GM23338 (cell line): ENCODE measurements at regions not wholly inside any gene's neighbourhood (a gene's known extent, or its start where the extent isn't known, plus 50 kb on each side); places are given as distances from the start of the nearest gene placed in this dataset.

Experiments
- ATAC-seq: fragments of 200-7000 bp; cut with Tn5 transposase; 3 replicates; pipeline ENCODE4 v1.9.1; 2020
- DNase-seq: peaks from one replicate; pipeline ENCODE4 v3.0.0-alpha.2; 2015; ENCODE audit warnings: low spot score
- H2AFZ ChIP-seq: fragments of 200-600 bp; sonication (generic); 2 replicates; pipeline ENCODE4 v1.8.0; 2016; ENCODE audit warnings: antibody characterized with exemption, mild to moderate bottlenecking, moderate library complexity
- H3F3A ChIP-seq: fragments of 200-600 bp; sonication (generic); replicated peaks from 2 replicates; pipeline ENCODE4 v1.8.0; 2017; ENCODE audit warnings: antibody characterized with exemption, mixed run types, low read depth
- H3K27ac ChIP-seq: fragments of 200-600 bp; sonication (generic); 2 replicates; pipeline ENCODE4 v1.6.1; 2016; ENCODE audit warnings: low read depth
- H3K27me3 ChIP-seq: fragments of 200-600 bp; sonication (generic); 2 replicates; pipeline ENCODE4 v1.8.0; 2016; ENCODE audit warnings: mild to moderate bottlenecking, mixed run types, moderate library complexity; ENCODE audit not compliant: insufficient read depth
- H3K36me3 ChIP-seq: fragments of 200-600 bp; sonication (generic); 2 replicates; pipeline ENCODE4 v1.8.0; 2016; ENCODE audit warnings: mild to moderate bottlenecking; ENCODE audit not compliant: insufficient read depth
- H3K4me1 ChIP-seq: fragments of 200-600 bp; sonication (generic); 2 replicates; pipeline ENCODE4 v1.8.0; 2016; ENCODE audit warnings: mild to moderate bottlenecking, moderate library complexity; ENCODE audit not compliant: insufficient read depth
- H3K4me2 ChIP-seq: fragments of 200-600 bp; sonication (generic); 2 replicates; pipeline ENCODE4 v1.7.1; 2017; ENCODE audit warnings: mixed run types
- H3K4me3 ChIP-seq: fragments of 200-600 bp; sonication (generic); 2 replicates; pipeline ENCODE4 v1.6.1; 2016; ENCODE audit warnings: mixed run types
- H3K79me2 ChIP-seq: fragments of 200-600 bp; sonication (generic); replicated peaks from 2 replicates; pipeline ENCODE4 v1.8.0; 2017; ENCODE audit warnings: mild to moderate bottlenecking; ENCODE audit not compliant: insufficient read depth
- H3K9me2 ChIP-seq: fragments of 200-600 bp; sonication (generic); 2 replicates; pipeline ENCODE4 v1.8.0; 2017; ENCODE audit not compliant: insufficient read depth
- H4K20me1 ChIP-seq: fragments of 200-600 bp; sonication (generic); replicated peaks from 2 replicates; pipeline ENCODE4 v1.8.0; 2017; ENCODE audit warnings: mild to moderate bottlenecking; ENCODE audit not compliant: insufficient read depth
- H3K27ac Mint-ChIP-seq: 2 replicates; pipeline ENCODE4 v1.8.0; 2020; ENCODE audit warnings: inconsistent platforms, mild to moderate bottlenecking, moderate library complexity, mixed read lengths
- H3K27me3 Mint-ChIP-seq: 3 replicates; pipeline ENCODE4 v1.8.0; 2022; ENCODE audit warnings: low read depth, mild to moderate bottlenecking, moderate library complexity, mixed read lengths, inconsistent platforms; ENCODE audit not compliant: insufficient read depth, poor library complexity
- H3K36me3 Mint-ChIP-seq: 3 replicates; pipeline ENCODE4 v1.8.0; 2021; ENCODE audit warnings: low read depth, mild to moderate bottlenecking, inconsistent platforms, moderate library complexity, mixed read lengths
- H3K4me1 Mint-ChIP-seq: 3 replicates; pipeline ENCODE4 v1.8.0; 2020; ENCODE audit warnings: mild to moderate bottlenecking, inconsistent platforms, mixed read lengths
- H3K4me3 Mint-ChIP-seq: 3 replicates; pipeline ENCODE4 v1.8.0; 2021; ENCODE audit warnings: moderate library complexity, mild to moderate bottlenecking, inconsistent platforms, mixed read lengths
- H3K9me3 Mint-ChIP-seq: 3 replicates; pipeline ENCODE4 v1.8.0; 2020; ENCODE audit warnings: moderate library complexity, mild to moderate bottlenecking, inconsistent platforms, mixed read lengths
- CREB1 ChIP-seq: fragments of 250-450 bp; sonication (Bioruptor Pico); IDR thresholded peaks from 2 replicates; pipeline ENCODE4 v1.5.0; 2020; ENCODE audit warnings: low read depth, mild to moderate bottlenecking, moderate library complexity
- EZH2 ChIP-seq: fragments of 200-600 bp; sonication (generic); IDR thresholded peaks from one replicate; pipeline ENCODE4 v1.8.0; 2017; ENCODE audit warnings: antibody characterized with exemption, mild to moderate bottlenecking, low read depth; ENCODE audit not compliant: unreplicated experiment
- EZH2phosphoT487 ChIP-seq: fragments of 200-600 bp; sonication (generic); IDR thresholded peaks from one replicate; pipeline ENCODE4 v1.8.1; 2018; ENCODE audit warnings: antibody characterized with exemption; ENCODE audit not compliant: unreplicated experiment
- NANOG ChIP-seq: IDR thresholded peaks from 2 replicates; pipeline ENCODE4 v1.6.1; 2016; ENCODE audit warnings: antibody characterized with exemption, borderline replicate concordance
- POLR2AphosphoS5 ChIP-seq: IDR thresholded peaks from 2 replicates; pipeline ENCODE4 v1.6.1; 2016; ENCODE audit warnings: antibody characterized with exemption, low read depth
- STAT1 ChIP-seq: IDR thresholded peaks from one replicate; pipeline ENCODE4 v1.6.1; 2016; ENCODE audit warnings: antibody characterized with exemption; ENCODE audit not compliant: unreplicated experiment
- ZNF114 ChIP-seq: fragments of 250-450 bp; sonication (Bioruptor Pico); IDR thresholded peaks from 2 replicates; pipeline ENCODE4 v1.5.0; 2020; ENCODE audit warnings: mild to moderate bottlenecking, moderate library complexity
- ZNF331 ChIP-seq: fragments of 250-450 bp; sonication (Bioruptor Pico); IDR thresholded peaks from 2 replicates; pipeline ENCODE4 v1.5.0; 2020; ENCODE audit warnings: low read depth, mild to moderate bottlenecking, moderate library complexity
- TF ChIP-seq, protein P1 (sequence below): fragments of 250-450 bp; sonication (Bioruptor Pico); IDR thresholded peaks from 2 replicates; pipeline ENCODE4 v1.5.0; 2020; ENCODE audit warnings: mild to moderate bottlenecking, moderate library complexity
- TF ChIP-seq, protein P2 (sequence below): IDR thresholded peaks from one replicate; pipeline ENCODE4 v1.6.1; 2018; ENCODE audit warnings: antibody characterized with exemption; ENCODE audit not compliant: unreplicated experiment
- TF ChIP-seq, protein P3 (sequence below), 2 experiments: fragments of 200-600 bp in 1 of 2; sonication (generic) in 1 of 2; conservative IDR thresholded peaks; 2 replicates each; pipeline versions ENCODE4 v1.5.1 to v1.6.1; 2016 to 2017; ENCODE audit warnings: antibody characterized with exemption in 2 of 2, low read depth in 2 of 2, mild to moderate bottlenecking in 2 of 2, moderate library complexity in 1 of 2

DNA sequence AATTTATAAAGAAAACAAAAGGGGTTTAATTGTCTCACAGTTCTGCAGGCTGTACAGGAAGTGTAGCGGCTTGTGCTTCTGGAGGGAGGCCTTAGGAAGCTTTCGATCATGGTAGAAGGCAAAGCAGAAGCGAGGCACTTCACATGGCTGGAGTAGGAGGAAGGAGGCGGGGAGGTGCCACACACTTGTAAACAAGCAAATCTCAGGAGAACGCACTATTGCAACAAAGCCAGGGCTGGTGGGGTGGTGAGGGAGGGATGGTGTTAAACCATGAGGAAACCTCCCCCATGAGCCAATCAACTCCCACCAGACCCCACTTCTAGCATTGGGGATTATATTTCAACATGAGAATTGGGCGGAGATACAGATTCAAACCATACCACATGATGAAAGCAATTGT lies 1116.3 kb downstream of the FAT4 start:
- H3K27me3 Mint-ChIP-seq: peaks cover 2% of the 10 kb centered on the region

More for the DNA sequence above, 1116.3 kb downstream of the FAT4 start:
- no peak for ATAC-seq
- no peaks in the 10 kb centered on the region for H4K20me1 ChIP-seq
- H3K79me2 ChIP-seq: no peaks in the 10 kb centered on the region
- Mint-ChIP-seq H3K36me3 (no peaks in the 10 kb centered on the region), H3K4me3 (no peak overlapping the region), H3K27ac (no peak overlapping the region), H3K9me3 (no peaks in the 10 kb centered on the region), H3K4me1 (peaks cover 4% of the 10 kb centered on the region; the same call in 1 of the 3 replicates)
- no peaks in the 10 kb centered on the region for H3F3A ChIP-seq
- H2AFZ ChIP-seq: peak overlapping the region; percentile 73; the same call in 1 of the 2 replicates
- no peak overlapping the region for H3K4me2 ChIP-seq
- DNase-seq: no peak
- no peaks in the 10 kb centered on the region; the same call in 1 of the 2 replicates for H3K4me1 ChIP-seq
- no peaks in the 10 kb centered on the region for H3K36me3 ChIP-seq
- H3K4me3 ChIP-seq: no peak overlapping the region
- no peak overlapping the region for H3K27ac ChIP-seq
- TF ChIP-seq EZH2 (no peak), EZH2phosphoT487 (no peak), ZNF331 (CRISPR knock-in tag) (no peak), CREB1 (no peak), POLR2AphosphoS5 (no peak), NANOG (no peak), ZNF114 (CRISPR knock-in tag) (no peak), STAT1 (no peak)
- TF ChIP-seq, protein P1, sequence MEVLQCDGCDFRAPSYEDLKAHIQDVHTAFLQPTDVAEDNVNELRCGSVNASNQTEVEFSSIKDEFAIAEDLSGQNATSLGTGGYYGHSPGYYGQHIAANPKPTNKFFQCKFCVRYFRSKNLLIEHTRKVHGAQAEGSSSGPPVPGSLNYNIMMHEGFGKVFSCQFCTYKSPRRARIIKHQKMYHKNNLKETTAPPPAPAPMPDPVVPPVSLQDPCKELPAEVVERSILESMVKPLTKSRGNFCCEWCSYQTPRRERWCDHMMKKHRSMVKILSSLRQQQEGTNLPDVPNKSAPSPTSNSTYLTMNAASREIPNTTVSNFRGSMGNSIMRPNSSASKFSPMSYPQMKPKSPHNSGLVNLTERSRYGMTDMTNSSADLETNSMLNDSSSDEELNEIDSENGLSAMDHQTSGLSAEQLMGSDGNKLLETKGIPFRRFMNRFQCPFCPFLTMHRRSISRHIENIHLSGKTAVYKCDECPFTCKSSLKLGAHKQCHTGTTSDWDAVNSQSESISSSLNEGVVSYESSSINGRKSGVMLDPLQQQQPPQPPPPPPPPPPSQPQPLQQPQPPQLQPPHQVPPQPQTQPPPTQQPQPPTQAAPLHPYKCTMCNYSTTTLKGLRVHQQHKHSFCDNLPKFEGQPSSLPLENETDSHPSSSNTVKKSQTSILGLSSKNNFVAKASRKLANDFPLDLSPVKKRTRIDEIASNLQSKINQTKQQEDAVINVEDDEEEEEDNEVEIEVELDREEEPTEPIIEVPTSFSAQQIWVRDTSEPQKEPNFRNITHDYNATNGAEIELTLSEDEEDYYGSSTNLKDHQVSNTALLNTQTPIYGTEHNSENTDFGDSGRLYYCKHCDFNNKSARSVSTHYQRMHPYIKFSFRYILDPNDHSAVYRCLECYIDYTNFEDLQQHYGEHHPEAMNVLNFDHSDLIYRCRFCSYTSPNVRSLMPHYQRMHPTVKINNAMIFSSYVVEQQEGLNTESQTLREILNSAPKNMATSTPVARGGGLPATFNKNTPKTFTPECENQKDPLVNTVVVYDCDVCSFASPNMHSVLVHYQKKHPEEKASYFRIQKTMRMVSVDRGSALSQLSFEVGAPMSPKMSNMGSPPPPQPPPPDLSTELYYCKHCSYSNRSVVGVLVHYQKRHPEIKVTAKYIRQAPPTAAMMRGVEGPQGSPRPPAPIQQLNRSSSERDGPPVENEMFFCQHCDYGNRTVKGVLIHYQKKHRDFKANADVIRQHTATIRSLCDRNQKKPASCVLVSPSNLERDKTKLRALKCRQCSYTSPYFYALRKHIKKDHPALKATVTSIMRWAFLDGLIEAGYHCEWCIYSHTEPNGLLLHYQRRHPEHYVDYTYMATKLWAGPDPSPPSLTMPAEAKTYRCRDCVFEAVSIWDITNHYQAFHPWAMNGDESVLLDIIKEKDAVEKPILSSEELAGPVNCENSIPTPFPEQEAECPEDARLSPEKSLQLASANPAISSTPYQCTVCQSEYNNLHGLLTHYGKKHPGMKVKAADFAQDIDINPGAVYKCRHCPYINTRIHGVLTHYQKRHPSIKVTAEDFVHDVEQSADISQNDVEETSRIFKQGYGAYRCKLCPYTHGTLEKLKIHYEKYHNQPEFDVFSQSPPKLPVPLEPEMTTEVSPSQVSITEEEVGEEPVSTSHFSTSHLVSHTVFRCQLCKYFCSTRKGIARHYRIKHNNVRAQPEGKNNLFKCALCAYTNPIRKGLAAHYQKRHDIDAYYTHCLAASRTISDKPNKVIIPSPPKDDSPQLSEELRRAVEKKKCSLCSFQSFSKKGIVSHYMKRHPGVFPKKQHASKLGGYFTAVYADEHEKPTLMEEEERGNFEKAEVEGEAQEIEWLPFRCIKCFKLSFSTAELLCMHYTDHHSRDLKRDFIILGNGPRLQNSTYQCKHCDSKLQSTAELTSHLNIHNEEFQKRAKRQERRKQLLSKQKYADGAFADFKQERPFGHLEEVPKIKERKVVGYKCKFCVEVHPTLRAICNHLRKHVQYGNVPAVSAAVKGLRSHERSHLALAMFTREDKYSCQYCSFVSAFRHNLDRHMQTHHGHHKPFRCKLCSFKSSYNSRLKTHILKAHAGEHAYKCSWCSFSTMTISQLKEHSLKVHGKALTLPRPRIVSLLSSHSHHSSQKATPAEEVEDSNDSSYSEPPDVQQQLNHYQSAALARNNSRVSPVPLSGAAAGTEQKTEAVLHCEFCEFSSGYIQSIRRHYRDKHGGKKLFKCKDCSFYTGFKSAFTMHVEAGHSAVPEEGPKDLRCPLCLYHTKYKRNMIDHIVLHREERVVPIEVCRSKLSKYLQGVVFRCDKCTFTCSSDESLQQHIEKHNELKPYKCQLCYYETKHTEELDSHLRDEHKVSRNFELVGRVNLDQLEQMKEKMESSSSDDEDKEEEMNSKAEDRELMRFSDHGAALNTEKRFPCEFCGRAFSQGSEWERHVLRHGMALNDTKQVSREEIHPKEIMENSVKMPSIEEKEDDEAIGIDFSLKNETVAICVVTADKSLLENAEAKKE (CRISPR knock-in tag): no peak
- TF ChIP-seq, protein P2, sequence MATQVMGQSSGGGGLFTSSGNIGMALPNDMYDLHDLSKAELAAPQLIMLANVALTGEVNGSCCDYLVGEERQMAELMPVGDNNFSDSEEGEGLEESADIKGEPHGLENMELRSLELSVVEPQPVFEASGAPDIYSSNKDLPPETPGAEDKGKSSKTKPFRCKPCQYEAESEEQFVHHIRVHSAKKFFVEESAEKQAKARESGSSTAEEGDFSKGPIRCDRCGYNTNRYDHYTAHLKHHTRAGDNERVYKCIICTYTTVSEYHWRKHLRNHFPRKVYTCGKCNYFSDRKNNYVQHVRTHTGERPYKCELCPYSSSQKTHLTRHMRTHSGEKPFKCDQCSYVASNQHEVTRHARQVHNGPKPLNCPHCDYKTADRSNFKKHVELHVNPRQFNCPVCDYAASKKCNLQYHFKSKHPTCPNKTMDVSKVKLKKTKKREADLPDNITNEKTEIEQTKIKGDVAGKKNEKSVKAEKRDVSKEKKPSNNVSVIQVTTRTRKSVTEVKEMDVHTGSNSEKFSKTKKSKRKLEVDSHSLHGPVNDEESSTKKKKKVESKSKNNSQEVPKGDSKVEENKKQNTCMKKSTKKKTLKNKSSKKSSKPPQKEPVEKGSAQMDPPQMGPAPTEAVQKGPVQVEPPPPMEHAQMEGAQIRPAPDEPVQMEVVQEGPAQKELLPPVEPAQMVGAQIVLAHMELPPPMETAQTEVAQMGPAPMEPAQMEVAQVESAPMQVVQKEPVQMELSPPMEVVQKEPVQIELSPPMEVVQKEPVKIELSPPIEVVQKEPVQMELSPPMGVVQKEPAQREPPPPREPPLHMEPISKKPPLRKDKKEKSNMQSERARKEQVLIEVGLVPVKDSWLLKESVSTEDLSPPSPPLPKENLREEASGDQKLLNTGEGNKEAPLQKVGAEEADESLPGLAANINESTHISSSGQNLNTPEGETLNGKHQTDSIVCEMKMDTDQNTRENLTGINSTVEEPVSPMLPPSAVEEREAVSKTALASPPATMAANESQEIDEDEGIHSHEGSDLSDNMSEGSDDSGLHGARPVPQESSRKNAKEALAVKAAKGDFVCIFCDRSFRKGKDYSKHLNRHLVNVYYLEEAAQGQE: no peak
- TF ChIP-seq, protein P3, sequence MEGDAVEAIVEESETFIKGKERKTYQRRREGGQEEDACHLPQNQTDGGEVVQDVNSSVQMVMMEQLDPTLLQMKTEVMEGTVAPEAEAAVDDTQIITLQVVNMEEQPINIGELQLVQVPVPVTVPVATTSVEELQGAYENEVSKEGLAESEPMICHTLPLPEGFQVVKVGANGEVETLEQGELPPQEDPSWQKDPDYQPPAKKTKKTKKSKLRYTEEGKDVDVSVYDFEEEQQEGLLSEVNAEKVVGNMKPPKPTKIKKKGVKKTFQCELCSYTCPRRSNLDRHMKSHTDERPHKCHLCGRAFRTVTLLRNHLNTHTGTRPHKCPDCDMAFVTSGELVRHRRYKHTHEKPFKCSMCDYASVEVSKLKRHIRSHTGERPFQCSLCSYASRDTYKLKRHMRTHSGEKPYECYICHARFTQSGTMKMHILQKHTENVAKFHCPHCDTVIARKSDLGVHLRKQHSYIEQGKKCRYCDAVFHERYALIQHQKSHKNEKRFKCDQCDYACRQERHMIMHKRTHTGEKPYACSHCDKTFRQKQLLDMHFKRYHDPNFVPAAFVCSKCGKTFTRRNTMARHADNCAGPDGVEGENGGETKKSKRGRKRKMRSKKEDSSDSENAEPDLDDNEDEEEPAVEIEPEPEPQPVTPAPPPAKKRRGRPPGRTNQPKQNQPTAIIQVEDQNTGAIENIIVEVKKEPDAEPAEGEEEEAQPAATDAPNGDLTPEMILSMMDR (conservative IDR thresholded peaks at IDR 0.05; ENCODE audit: low read depth in 2 of 2): no peak
- no peaks in the 10 kb centered on the region for H3K9me2 ChIP-seq
- no peaks in the 10 kb centered on the region for H3K27me3 ChIP-seq
